GM23338 (cell line): ENCODE measurements at regions not wholly inside any gene's neighbourhood (a gene's known extent, or its start where the extent isn't known, plus 50 kb on each side); places are given as distances from the start of the nearest gene placed in this dataset.

Experiments
- ATAC-seq: fragments of 200-7000 bp; cut with Tn5 transposase; 3 replicates; pipeline ENCODE4 v1.9.1; 2020
- DNase-seq: peaks from one replicate; pipeline ENCODE4 v3.0.0-alpha.2; 2015; ENCODE audit warnings: low spot score
- H2AFZ ChIP-seq: fragments of 200-600 bp; sonication (generic); 2 replicates; pipeline ENCODE4 v1.8.0; 2016; ENCODE audit warnings: antibody characterized with exemption, mild to moderate bottlenecking, moderate library complexity
- H3F3A ChIP-seq: fragments of 200-600 bp; sonication (generic); replicated peaks from 2 replicates; pipeline ENCODE4 v1.8.0; 2017; ENCODE audit warnings: antibody characterized with exemption, mixed run types, low read depth
- H3K27ac ChIP-seq: fragments of 200-600 bp; sonication (generic); 2 replicates; pipeline ENCODE4 v1.6.1; 2016; ENCODE audit warnings: low read depth
- H3K27me3 ChIP-seq: fragments of 200-600 bp; sonication (generic); 2 replicates; pipeline ENCODE4 v1.8.0; 2016; ENCODE audit warnings: mild to moderate bottlenecking, mixed run types, moderate library complexity; ENCODE audit not compliant: insufficient read depth
- H3K36me3 ChIP-seq: fragments of 200-600 bp; sonication (generic); 2 replicates; pipeline ENCODE4 v1.8.0; 2016; ENCODE audit warnings: mild to moderate bottlenecking; ENCODE audit not compliant: insufficient read depth
- H3K4me1 ChIP-seq: fragments of 200-600 bp; sonication (generic); 2 replicates; pipeline ENCODE4 v1.8.0; 2016; ENCODE audit warnings: mild to moderate bottlenecking, moderate library complexity; ENCODE audit not compliant: insufficient read depth
- H3K4me2 ChIP-seq: fragments of 200-600 bp; sonication (generic); 2 replicates; pipeline ENCODE4 v1.7.1; 2017; ENCODE audit warnings: mixed run types
- H3K4me3 ChIP-seq: fragments of 200-600 bp; sonication (generic); 2 replicates; pipeline ENCODE4 v1.6.1; 2016; ENCODE audit warnings: mixed run types
- H3K79me2 ChIP-seq: fragments of 200-600 bp; sonication (generic); replicated peaks from 2 replicates; pipeline ENCODE4 v1.8.0; 2017; ENCODE audit warnings: mild to moderate bottlenecking; ENCODE audit not compliant: insufficient read depth
- H3K9me2 ChIP-seq: fragments of 200-600 bp; sonication (generic); 2 replicates; pipeline ENCODE4 v1.8.0; 2017; ENCODE audit not compliant: insufficient read depth
- H4K20me1 ChIP-seq: fragments of 200-600 bp; sonication (generic); replicated peaks from 2 replicates; pipeline ENCODE4 v1.8.0; 2017; ENCODE audit warnings: mild to moderate bottlenecking; ENCODE audit not compliant: insufficient read depth
- H3K27ac Mint-ChIP-seq: 2 replicates; pipeline ENCODE4 v1.8.0; 2020; ENCODE audit warnings: inconsistent platforms, mild to moderate bottlenecking, moderate library complexity, mixed read lengths
- H3K27me3 Mint-ChIP-seq: 3 replicates; pipeline ENCODE4 v1.8.0; 2022; ENCODE audit warnings: low read depth, mild to moderate bottlenecking, moderate library complexity, mixed read lengths, inconsistent platforms; ENCODE audit not compliant: insufficient read depth, poor library complexity
- H3K36me3 Mint-ChIP-seq: 3 replicates; pipeline ENCODE4 v1.8.0; 2021; ENCODE audit warnings: low read depth, mild to moderate bottlenecking, inconsistent platforms, moderate library complexity, mixed read lengths
- H3K4me1 Mint-ChIP-seq: 3 replicates; pipeline ENCODE4 v1.8.0; 2020; ENCODE audit warnings: mild to moderate bottlenecking, inconsistent platforms, mixed read lengths
- H3K4me3 Mint-ChIP-seq: 3 replicates; pipeline ENCODE4 v1.8.0; 2021; ENCODE audit warnings: moderate library complexity, mild to moderate bottlenecking, inconsistent platforms, mixed read lengths
- H3K9me3 Mint-ChIP-seq: 3 replicates; pipeline ENCODE4 v1.8.0; 2020; ENCODE audit warnings: moderate library complexity, mild to moderate bottlenecking, inconsistent platforms, mixed read lengths
- CREB1 ChIP-seq: fragments of 250-450 bp; sonication (Bioruptor Pico); IDR thresholded peaks from 2 replicates; pipeline ENCODE4 v1.5.0; 2020; ENCODE audit warnings: low read depth, mild to moderate bottlenecking, moderate library complexity
- EZH2phosphoT487 ChIP-seq: fragments of 200-600 bp; sonication (generic); IDR thresholded peaks from one replicate; pipeline ENCODE4 v1.8.1; 2018; ENCODE audit warnings: antibody characterized with exemption; ENCODE audit not compliant: unreplicated experiment
- JUNB ChIP-seq: IDR thresholded peaks from one replicate; pipeline ENCODE4 v1.6.1; 2016; ENCODE audit warnings: antibody characterized with exemption; ENCODE audit not compliant: unreplicated experiment
- ZNF114 ChIP-seq: fragments of 250-450 bp; sonication (Bioruptor Pico); IDR thresholded peaks from 2 replicates; pipeline ENCODE4 v1.5.0; 2020; ENCODE audit warnings: mild to moderate bottlenecking, moderate library complexity
- ZNF331 ChIP-seq: fragments of 250-450 bp; sonication (Bioruptor Pico); IDR thresholded peaks from 2 replicates; pipeline ENCODE4 v1.5.0; 2020; ENCODE audit warnings: low read depth, mild to moderate bottlenecking, moderate library complexity
- TF ChIP-seq, protein P1 (sequence below): fragments of 250-450 bp; sonication (Bioruptor Pico); IDR thresholded peaks from 2 replicates; pipeline ENCODE4 v1.5.0; 2020; ENCODE audit warnings: mild to moderate bottlenecking, moderate library complexity
- TF ChIP-seq, protein P2 (sequence below): IDR thresholded peaks from 2 replicates; pipeline ENCODE4 v1.6.1; 2016; ENCODE audit warnings: antibody characterized with exemption
- TF ChIP-seq, protein P3 (sequence below): IDR thresholded peaks from one replicate; pipeline ENCODE4 v1.6.1; 2018; ENCODE audit warnings: antibody characterized with exemption; ENCODE audit not compliant: unreplicated experiment

DNA sequence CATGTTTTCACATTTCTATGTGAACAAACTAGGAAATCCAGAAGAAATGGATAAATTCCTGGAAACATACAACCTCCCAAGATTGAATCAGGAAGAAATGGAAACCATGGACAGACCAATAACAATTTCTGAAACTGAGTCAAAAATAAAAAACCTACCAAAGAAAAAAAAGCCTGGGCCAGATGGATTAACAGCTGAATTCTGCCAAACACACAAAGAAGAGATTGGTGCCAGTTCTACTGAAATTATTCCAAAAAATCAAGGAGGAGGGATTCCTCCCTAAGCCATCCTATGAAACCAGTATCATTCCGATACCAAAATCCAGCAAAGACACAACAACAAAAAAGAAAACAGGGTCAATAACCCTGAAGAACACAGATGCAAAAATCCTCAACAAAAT lies 166.9 kb upstream of the FBXL7 start:
- Mint-ChIP-seq H3K27me3 (no peaks in the 10 kb centered on the region), H3K36me3 (no peaks in the 10 kb centered on the region), H3K9me3 (no peaks in the 10 kb centered on the region), H3K4me3 (no peak overlapping the region), H3K4me1 (no peaks in the 10 kb centered on the region), H3K27ac (no peak overlapping the region)
- no peaks in the 10 kb centered on the region for H3K79me2 ChIP-seq
- H3K27ac ChIP-seq: no peak overlapping the region
- no peak overlapping the region for H3K4me3 ChIP-seq
- no peaks in the 10 kb centered on the region for H3F3A ChIP-seq
- DNase-seq (no peak), ATAC-seq (no peak)
- no peaks in the 10 kb centered on the region for H3K9me2 ChIP-seq
- H3K4me1 ChIP-seq: no peaks in the 10 kb centered on the region
- no peaks in the 10 kb centered on the region for H4K20me1 ChIP-seq
- no peaks in the 10 kb centered on the region for H3K27me3 ChIP-seq
- H3K36me3 ChIP-seq: no peaks in the 10 kb centered on the region
- no peak overlapping the region for H2AFZ ChIP-seq
- TF ChIP-seq ZNF331 (CRISPR knock-in tag): no peak
- no peak for TF ChIP-seq JUNB
- no peak for TF ChIP-seq EZH2phosphoT487
- no peak for TF ChIP-seq CREB1 (CRISPR knock-in tag)
- TF ChIP-seq, protein P1, sequence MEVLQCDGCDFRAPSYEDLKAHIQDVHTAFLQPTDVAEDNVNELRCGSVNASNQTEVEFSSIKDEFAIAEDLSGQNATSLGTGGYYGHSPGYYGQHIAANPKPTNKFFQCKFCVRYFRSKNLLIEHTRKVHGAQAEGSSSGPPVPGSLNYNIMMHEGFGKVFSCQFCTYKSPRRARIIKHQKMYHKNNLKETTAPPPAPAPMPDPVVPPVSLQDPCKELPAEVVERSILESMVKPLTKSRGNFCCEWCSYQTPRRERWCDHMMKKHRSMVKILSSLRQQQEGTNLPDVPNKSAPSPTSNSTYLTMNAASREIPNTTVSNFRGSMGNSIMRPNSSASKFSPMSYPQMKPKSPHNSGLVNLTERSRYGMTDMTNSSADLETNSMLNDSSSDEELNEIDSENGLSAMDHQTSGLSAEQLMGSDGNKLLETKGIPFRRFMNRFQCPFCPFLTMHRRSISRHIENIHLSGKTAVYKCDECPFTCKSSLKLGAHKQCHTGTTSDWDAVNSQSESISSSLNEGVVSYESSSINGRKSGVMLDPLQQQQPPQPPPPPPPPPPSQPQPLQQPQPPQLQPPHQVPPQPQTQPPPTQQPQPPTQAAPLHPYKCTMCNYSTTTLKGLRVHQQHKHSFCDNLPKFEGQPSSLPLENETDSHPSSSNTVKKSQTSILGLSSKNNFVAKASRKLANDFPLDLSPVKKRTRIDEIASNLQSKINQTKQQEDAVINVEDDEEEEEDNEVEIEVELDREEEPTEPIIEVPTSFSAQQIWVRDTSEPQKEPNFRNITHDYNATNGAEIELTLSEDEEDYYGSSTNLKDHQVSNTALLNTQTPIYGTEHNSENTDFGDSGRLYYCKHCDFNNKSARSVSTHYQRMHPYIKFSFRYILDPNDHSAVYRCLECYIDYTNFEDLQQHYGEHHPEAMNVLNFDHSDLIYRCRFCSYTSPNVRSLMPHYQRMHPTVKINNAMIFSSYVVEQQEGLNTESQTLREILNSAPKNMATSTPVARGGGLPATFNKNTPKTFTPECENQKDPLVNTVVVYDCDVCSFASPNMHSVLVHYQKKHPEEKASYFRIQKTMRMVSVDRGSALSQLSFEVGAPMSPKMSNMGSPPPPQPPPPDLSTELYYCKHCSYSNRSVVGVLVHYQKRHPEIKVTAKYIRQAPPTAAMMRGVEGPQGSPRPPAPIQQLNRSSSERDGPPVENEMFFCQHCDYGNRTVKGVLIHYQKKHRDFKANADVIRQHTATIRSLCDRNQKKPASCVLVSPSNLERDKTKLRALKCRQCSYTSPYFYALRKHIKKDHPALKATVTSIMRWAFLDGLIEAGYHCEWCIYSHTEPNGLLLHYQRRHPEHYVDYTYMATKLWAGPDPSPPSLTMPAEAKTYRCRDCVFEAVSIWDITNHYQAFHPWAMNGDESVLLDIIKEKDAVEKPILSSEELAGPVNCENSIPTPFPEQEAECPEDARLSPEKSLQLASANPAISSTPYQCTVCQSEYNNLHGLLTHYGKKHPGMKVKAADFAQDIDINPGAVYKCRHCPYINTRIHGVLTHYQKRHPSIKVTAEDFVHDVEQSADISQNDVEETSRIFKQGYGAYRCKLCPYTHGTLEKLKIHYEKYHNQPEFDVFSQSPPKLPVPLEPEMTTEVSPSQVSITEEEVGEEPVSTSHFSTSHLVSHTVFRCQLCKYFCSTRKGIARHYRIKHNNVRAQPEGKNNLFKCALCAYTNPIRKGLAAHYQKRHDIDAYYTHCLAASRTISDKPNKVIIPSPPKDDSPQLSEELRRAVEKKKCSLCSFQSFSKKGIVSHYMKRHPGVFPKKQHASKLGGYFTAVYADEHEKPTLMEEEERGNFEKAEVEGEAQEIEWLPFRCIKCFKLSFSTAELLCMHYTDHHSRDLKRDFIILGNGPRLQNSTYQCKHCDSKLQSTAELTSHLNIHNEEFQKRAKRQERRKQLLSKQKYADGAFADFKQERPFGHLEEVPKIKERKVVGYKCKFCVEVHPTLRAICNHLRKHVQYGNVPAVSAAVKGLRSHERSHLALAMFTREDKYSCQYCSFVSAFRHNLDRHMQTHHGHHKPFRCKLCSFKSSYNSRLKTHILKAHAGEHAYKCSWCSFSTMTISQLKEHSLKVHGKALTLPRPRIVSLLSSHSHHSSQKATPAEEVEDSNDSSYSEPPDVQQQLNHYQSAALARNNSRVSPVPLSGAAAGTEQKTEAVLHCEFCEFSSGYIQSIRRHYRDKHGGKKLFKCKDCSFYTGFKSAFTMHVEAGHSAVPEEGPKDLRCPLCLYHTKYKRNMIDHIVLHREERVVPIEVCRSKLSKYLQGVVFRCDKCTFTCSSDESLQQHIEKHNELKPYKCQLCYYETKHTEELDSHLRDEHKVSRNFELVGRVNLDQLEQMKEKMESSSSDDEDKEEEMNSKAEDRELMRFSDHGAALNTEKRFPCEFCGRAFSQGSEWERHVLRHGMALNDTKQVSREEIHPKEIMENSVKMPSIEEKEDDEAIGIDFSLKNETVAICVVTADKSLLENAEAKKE (CRISPR knock-in tag): no peak
- TF ChIP-seq ZNF114 (CRISPR knock-in tag): no peak
- TF ChIP-seq, protein P2, sequence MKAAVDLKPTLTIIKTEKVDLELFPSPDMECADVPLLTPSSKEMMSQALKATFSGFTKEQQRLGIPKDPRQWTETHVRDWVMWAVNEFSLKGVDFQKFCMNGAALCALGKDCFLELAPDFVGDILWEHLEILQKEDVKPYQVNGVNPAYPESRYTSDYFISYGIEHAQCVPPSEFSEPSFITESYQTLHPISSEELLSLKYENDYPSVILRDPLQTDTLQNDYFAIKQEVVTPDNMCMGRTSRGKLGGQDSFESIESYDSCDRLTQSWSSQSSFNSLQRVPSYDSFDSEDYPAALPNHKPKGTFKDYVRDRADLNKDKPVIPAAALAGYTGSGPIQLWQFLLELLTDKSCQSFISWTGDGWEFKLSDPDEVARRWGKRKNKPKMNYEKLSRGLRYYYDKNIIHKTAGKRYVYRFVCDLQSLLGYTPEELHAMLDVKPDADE: no peak
- TF ChIP-seq, protein P3, sequence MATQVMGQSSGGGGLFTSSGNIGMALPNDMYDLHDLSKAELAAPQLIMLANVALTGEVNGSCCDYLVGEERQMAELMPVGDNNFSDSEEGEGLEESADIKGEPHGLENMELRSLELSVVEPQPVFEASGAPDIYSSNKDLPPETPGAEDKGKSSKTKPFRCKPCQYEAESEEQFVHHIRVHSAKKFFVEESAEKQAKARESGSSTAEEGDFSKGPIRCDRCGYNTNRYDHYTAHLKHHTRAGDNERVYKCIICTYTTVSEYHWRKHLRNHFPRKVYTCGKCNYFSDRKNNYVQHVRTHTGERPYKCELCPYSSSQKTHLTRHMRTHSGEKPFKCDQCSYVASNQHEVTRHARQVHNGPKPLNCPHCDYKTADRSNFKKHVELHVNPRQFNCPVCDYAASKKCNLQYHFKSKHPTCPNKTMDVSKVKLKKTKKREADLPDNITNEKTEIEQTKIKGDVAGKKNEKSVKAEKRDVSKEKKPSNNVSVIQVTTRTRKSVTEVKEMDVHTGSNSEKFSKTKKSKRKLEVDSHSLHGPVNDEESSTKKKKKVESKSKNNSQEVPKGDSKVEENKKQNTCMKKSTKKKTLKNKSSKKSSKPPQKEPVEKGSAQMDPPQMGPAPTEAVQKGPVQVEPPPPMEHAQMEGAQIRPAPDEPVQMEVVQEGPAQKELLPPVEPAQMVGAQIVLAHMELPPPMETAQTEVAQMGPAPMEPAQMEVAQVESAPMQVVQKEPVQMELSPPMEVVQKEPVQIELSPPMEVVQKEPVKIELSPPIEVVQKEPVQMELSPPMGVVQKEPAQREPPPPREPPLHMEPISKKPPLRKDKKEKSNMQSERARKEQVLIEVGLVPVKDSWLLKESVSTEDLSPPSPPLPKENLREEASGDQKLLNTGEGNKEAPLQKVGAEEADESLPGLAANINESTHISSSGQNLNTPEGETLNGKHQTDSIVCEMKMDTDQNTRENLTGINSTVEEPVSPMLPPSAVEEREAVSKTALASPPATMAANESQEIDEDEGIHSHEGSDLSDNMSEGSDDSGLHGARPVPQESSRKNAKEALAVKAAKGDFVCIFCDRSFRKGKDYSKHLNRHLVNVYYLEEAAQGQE: no peak
- no peak overlapping the region for H3K4me2 ChIP-seq
